Ovary (tissue), 7 donors: ENCODE measurements at regions not wholly inside any gene's neighbourhood (a gene's known extent, or its start where the extent isn't known, plus 50 kb on each side); places are given as distances from the start of the nearest gene placed in this dataset.

ENCODE experiments used
- DNase-seq, 5 donors: peaks; one replicate each; pipeline ENCODE4 v3.0.0-alpha.2; 2019 to 2020
- H3K27ac ChIP-seq, 2 donors: fragments of 200-600 bp; one replicate each; pipeline versions ENCODE4 v1.5.1 to v1.8.0; 2019 to 2022
- H3K27me3 ChIP-seq: fragments of 200-600 bp; one replicate; pipeline ENCODE4 v1.8.0; 2022
- H3K36me3 ChIP-seq: fragments of 200-600 bp; sonication (generic); one replicate; pipeline ENCODE4 v1.5.1; 2019
- H3K4me1 ChIP-seq: one replicate; pipeline ENCODE4 v1.8.1; 2013; ENCODE audit warnings: mild to moderate bottlenecking, moderate library complexity; ENCODE audit not compliant: insufficient read depth
- H3K4me3 ChIP-seq: fragments of 200-600 bp; sonication (generic); one replicate; pipeline ENCODE4 v1.5.1; 2017
- H3K9me3 ChIP-seq, 2 donors: fragments of 200-600 bp in 1 of 2; sonication (generic) in 1 of 2; one replicate each; pipeline versions ENCODE4 v1.5.1 to v1.8.1; 2013 to 2019; ENCODE audit warnings: mild to moderate bottlenecking in 1 of 2, moderate library complexity in 1 of 2
- CTCF ChIP-seq, 3 donors: fragments of 450-650 bp in 2 of 3; fragments of 200-600 bp in 1 of 3; IDR thresholded peaks; one replicate each; pipeline versions ENCODE4 v1.5.1 to v1.8.0; 2016 to 2022; ENCODE audit warnings: antibody characterized with exemption in 3 of 3, mild to moderate bottlenecking in 1 of 3
- EP300 ChIP-seq: sonication (generic); formaldehyde crosslinking; IDR thresholded peaks from one replicate; pipeline ENCODE4 v1.6.1; 2017; ENCODE audit warnings: antibody characterized with exemption
- POLR2A ChIP-seq: fragments of 450-650 bp; IDR thresholded peaks from one replicate; pipeline ENCODE4 v1.6.1; 2017; ENCODE audit warnings: antibody characterized with exemption, mild to moderate bottlenecking, moderate library complexity
- WGBS, 3 donors: extraction: QIAGEN DNeasy Blood & Tissue Kit in 1 of 3; methylation state at CpG; one replicate each; pipeline versions ENCODE4 v1.1.5 to v1.1.7; 2013 to 2017; 5-methylcytosine and 5-hydroxymethylcytosine counted together
- intact Hi-C, 4 donors: fragments of 100-400 bp; cut with DNase I; formaldehyde crosslinking; loops; one replicate each; pipeline versions ENCODE4 v1.11.0 to v1.15.1; 2022 to 2023
- donor health status: DM: no; HTN: no; CAD: no; lungs with moderate emphysema.
- donor health status: DM: no; HTN: no; CAD: no.
- donor health status: Bipolar disorder and iron deficiency.
- donor health status: DM: no; HTN: no; CAD: no.
- donor health status: DM: yes; HTN: yes; CAD: no.

- Histone ChIP-seq H3K9me3 (no peaks in the 10 kb centered on the region), H3K4me3 (no peak overlapping the region), H3K27me3 (no peaks in the 10 kb centered on the region), H3K4me1 (no peaks in the 10 kb centered on the region), H3K36me3 (no peaks in the 10 kb centered on the region), H3K27ac (no peak overlapping the region)
- TF ChIP-seq POLR2A (no peak), EP300 (no peak), CTCF (IDR thresholded peaks at IDR 0.05) (no peak)
- 86 to 91% (median 89%) methylated on average over 1 of the region's 1 CpG for WGBS, 3 donors
- no peak for DNase-seq
- intact Hi-C loops: no loop called here
Observed at GRCh38 chr16:73797115-73797514, 499.5 kb upstream of the PSMD7 start.

- no peak overlapping the region for H3K27ac ChIP-seq
- WGBS, 3 donors: 42 to 54% (median 49%) methylated on average over 4 of the region's 4 CpGs
- H3K36me3 ChIP-seq: no peaks in the 10 kb centered on the region
- TF ChIP-seq EP300 (no peak), POLR2A (no peak), CTCF (IDR thresholded peaks at IDR 0.05) (no peak)
- H3K27me3 ChIP-seq: no peaks in the 10 kb centered on the region
- intact Hi-C loops: no loop called here
- no peak for DNase-seq
- no peaks in the 10 kb centered on the region for H3K9me3 ChIP-seq
- H3K4me3 ChIP-seq: no peak overlapping the region
- H3K4me1 ChIP-seq: no peaks in the 10 kb centered on the region
Observed at GRCh38 chr16:73796241-73796640, 500.4 kb upstream of the PSMD7 start.

GRCh38 chr16:73794994-73795393 is 501.6 kb upstream of the PSMD7 start:
- TF ChIP-seq POLR2A (no peak), EP300 (no peak), CTCF (IDR thresholded peaks at IDR 0.05) (no peak)
- Histone ChIP-seq H3K4me1 (no peaks in the 10 kb centered on the region), H3K27ac (no peak overlapping the region), H3K4me3 (no peak overlapping the region), H3K36me3 (no peaks in the 10 kb centered on the region), H3K9me3 (no peaks in the 10 kb centered on the region), H3K27me3 (no peaks in the 10 kb centered on the region)
- 8 to 10% (median 8%) methylated on average over 3 of the region's 3 CpGs for WGBS, 3 donors
- peak in 1 of 5 donors; percentile 18 for DNase-seq
- intact Hi-C loops: no loop called here

GRCh38 chr16:73793871-73794437 is 502.7 kb upstream of the PSMD7 start:
- intact Hi-C loops: no loop called here
- no peak overlapping the region for H3K27ac ChIP-seq

More at GRCh38 chr16:73793871-73794437, 502.7 kb upstream of the PSMD7 start:
- 16 to 24% (median 17%) methylated on average over 11 of the region's 11 CpGs for WGBS, 3 donors
- Histone ChIP-seq H3K36me3 (no peaks in the 10 kb centered on the region), H3K4me1 (no peaks in the 10 kb centered on the region), H3K27me3 (no peaks in the 10 kb centered on the region), H3K9me3 (no peaks in the 10 kb centered on the region), H3K4me3 (no peak overlapping the region)
- TF ChIP-seq CTCF (IDR thresholded peaks at IDR 0.05) (no peak), POLR2A (no peak), EP300 (no peak)
- DNase-seq: no peak
